HG03442 (cell line): ENCODE measurements at regions not wholly inside any gene's neighbourhood (a gene's known extent, or its start where the extent isn't known, plus 50 kb on each side); places are given as distances from the start of the nearest gene placed in this dataset.
A peak's percentile ranks its signal among the peaks of the same experiment; 100 is the strongest.
"Not testable (repeated sequence)": the region's sequence is repeated elsewhere in the genome, so short reads cannot be mapped to it uniquely, and the experiment has no call there.

Source experiments
- ATAC-seq: cut with Tn5 transposase; IDR thresholded peaks from one replicate; pipeline ENCODE4 v1.9.1; 2021; ENCODE audit warnings: mild to moderate bottlenecking, moderate library complexity; ENCODE audit not compliant: unreplicated experiment

DNA sequence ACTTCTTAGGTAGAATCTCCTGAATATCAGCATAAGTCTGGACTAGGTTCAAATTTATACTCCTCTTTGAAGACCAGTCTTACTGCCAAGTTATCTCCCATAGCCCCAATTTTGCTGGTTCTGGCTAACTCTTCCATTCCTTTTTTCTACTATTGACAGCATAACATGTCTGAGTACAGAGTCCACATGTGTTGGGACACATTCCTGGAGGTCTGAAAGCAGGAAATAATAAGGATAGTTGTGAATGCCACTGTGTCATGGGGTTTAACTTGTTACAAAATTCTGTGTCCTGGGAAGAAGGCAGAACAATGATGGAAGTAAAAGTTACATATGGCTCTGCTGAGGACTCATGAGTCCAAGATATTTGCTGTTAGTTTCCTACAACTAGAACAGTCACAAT is 57.4 kb upstream of the ZBTB20 start:
- no peak for ATAC-seq

DNA sequence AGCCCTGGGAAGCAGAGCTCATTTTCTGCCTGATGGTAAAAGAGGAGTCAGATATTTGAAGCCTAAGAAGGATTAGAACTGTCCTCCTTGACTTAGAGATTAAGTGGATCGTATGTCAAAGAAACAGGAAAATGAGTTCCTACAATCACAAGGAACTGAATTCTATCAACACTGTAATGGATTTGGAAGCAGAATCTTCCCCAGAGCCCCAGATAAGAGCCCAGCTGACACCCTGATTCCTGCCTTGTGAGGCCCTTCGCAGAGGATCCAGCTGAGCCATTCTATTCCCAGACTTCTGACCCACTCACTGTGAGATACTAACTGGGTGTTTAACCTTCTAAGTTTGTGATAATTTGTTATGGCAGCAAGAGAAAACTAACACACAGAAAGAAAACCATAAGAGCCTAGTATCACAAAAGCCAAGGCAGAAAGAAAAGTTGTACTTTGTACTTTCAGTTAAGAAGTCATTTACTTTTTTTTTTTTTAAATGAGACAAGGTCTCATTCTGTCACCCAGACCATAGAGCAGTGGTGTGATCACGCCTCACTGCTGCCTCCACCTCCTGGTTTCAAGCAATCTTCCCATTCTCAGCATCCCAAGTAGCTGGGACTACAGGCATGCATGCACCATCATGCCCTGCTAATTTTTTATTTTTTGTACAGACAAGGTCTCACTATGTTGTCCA is 61.1 kb upstream of the ZBTB20 start:
- no peak for ATAC-seq

DNA sequence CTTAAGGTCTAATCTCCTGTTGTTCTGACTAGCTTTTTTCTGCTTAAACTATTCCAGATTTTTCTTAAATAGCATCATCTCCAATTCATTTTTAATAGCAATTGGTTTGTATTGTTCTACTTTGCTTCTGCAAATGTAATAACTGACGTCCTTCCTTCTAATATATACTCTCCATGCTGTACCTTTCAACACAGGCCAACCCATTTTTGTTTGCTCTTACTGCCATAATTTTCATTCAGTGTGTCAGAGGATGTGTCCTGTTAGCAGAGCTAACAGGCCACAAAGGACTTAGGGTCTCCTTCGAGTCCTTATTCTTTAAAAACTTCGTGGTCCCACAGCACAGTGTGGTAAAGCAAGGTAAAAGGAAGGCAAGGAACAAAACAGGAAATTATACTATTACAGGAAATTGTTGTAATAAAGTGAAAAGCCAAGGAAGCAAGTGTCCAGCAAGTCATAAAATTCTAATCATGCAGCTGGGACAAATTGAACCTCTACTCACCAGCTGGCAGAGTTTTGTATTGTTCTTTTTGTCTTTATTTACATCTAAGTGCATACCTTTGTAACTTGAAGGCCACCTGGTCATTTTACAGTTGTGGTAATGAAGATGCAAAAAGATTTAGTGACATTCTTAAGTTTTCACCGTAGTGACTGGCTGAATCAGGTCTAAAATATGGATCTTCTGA is 64.9 kb upstream of the ZBTB20 start:
- ATAC-seq: no peak

DNA sequence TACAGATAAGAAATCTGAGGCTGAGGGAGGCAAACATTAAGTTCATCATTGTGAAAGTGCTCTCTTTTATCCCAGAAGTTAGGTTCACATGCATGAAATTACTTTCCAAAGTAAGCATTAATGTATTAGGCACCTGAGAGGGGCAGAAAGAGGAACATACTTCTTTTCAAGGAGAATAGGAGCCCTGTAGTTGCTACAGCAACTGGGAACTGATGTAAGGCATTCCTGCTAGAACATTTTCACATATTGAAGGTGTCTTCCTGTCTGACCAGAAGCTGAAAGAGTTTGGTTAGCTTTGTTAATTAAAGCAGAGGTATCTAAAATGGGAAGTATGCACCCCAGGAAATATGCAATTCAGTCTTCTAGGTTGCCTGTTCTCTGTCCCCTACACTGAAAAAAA is 65.5 kb upstream of the ZBTB20 start:
- no peak for ATAC-seq

DNA sequence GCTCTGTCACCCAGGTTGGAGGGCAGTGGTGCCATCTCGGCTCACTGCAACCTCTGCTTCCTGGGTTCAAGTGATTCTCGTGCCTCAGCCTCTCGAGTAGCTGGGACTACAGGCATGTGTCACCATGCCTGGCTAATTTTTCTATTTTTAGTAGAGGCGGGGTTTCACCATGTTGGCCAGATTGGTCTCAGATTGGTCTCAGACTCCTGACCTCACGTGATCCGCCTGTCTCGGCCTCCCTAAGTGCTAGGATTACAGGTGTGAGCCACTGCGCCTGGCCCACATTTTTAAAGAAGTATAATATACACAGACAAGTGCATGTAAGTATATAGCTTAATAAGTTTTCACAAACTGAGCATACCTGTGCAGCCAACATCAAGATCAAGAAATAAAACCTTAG is 66.0 kb upstream of the ZBTB20 start:
- not testable (repeated sequence) for ATAC-seq

DNA sequence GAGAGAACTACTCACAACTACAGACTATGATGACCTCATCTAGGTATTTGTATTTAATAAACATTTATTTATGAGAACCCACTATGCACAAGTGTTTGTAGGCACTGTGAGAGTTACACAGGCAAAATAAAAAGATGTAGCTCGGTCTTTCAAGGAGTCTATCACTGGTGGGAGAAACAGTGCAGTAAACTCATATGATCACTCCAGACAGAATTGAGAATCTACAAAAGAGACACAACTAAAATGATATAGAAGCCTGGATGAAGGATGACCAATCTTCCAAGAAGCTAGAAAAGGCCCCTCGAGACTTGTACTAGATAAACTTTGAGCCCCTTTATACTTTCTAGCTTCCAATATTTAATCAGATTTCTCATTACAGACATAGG is 70.2 kb upstream of the ZBTB20 start:
- ATAC-seq: no peak

DNA sequence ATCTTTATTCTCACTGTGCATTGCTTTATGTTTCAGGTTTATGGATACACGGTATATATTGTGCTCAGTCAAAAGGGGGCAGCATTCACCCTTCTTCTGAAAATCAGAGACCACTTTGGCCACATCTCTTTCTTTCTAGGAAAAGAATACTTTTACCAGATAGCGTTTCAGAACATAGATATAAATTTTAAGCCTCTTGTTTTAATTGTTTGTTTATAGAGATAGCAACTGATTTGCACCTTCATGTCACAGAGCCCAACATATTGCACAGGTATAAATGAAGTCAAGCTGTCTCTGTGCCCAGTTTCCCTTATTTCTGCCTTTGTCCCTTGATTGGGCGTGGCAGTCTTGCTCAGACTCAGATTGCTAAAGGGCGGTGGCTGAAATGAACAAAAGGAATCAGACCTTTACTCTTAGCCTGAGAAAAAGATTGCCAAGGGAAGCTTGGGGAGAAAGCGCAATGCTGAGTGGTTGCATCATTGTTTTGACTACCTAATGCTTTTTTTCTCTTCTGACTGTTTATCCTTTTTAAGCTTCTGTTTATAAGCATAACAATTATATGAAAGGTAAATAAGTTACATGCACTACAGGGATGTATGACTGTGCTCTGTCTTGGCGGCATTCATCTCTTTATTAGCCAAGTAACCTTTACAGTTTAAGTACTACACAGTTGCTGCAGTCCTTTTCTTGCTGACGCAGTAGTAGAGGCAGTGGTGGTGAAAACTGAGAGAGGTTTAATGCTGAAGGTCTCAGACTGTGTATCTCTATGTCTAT is 70.8 kb upstream of the ZBTB20 start:
- peak; percentile 61 for ATAC-seq

DNA sequence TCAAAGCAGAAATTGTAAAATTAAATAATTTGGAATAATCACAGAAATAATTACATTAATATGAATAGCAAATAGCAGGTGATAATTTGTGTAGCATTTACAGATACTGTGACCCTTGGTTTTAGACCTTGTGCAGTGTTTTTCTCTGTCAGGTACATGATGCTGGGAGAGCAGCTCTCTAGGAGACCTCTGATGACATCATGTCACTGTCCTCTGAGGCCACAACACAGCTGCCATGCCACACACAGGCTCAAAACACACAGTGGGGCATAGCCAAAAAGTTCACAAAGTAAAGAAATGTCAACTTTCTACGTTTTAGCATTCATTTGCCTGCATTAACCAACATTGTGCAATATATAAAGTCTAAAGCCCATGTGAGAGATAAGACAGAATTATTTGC is 71.8 kb upstream of the ZBTB20 start:
- ATAC-seq: no peak

DNA sequence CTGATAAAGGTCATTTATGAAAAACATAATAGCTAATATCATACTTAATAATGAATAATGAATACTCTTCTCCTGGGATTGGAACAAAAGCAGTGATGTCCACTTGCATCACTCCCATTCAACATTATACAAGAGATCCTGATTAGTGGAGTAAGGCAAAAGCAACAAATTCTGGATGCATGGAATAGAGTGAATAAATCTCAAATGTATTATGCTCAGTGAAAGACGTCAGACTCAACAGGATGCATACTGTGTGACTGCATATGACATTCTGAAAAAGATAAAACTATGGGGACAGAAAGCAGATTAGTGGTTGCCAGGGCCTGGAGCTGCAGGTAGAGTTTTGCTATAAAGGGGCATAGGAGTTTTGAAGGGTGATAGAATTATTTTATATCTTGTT is 77.6 kb upstream of the ZBTB20 start:
- no peak for ATAC-seq

DNA sequence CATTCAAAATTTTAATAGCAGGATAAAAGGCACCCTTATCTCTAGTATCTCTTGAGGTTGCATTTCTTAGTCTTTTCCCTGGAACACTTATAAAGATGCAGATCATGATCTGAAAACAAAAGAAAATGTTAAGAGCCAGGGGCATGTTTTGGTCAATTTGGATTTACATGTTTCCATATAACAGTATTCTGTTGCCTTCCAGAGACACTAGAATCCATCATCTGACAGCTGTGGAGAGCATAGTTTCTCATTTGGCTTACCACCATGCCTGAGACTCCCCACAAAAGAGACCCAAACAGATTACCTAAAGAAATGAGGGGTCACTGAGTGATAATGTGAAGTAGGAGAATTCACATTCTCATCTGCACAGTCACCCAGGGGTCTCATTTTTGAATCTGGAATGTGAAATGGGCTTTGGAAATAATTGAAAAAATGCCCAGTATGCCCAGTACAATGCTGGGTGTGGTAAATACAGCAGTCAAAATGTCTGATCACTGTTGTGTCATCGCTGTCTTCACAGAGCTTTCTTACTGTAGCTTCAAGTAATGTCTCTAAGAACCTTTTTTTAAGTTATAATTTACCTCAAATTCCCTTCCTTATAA is 79.9 kb upstream of the ZBTB20 start:
- ATAC-seq: no peak

DNA sequence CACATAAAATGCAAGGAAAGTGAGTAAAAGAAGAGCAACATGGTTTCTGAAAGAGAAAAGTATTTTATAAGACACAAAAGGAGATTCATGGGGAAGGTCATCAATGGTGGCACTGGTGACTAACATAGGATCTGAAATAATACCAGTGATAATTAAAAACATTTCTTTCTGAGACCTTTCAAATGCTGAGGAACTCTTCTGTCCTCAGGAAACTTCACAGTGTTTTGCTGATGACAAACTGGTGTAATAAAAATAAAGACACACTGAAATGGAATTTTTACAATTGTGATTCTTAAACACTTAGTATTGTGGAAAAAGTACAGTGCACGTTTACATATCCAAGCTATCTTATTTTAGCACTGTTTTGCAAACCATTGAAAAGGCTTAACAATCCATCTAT is 80.4 kb upstream of the ZBTB20 start:
- no peak for ATAC-seq

DNA sequence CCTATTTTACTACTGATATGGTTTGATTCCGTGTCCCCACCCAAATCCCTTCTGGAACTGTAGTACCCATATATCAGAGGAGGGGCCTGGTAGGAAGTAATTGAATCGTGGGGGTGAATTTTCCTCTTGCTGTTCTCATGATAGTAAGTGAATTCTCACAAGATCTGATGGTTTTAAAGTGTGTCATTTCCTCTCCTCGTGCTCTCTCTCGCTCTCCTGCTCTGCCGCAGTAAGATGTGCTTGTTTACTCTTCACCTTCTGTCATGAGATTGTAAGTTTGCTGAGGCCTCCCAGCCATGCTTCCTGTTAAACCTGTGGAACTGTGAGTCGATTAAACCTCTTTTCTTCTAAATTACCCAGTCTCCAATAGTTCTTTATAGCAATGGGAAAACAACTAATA is 81.2 kb upstream of the ZBTB20 start:
- no peak for ATAC-seq

DNA sequence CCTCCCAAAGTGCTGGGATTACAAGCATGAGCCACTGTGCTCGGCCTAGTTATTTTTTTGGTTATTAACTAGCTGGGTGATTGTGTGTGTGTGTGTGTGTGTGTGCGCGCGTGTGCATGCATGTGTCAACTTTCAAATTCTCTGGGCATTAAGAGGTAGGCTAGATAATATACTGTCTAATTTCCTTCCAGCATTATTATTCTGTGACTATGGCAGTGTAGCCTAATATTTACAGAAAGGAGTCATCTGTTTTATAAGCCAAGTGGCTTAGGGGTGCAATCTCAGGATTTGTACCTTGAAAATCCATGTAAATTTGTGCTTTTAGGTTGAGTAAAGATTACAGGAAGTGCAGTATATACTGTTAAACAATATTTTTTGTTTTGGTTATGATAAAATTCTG is 85.1 kb upstream of the ZBTB20 start:
- no peak for ATAC-seq

DNA sequence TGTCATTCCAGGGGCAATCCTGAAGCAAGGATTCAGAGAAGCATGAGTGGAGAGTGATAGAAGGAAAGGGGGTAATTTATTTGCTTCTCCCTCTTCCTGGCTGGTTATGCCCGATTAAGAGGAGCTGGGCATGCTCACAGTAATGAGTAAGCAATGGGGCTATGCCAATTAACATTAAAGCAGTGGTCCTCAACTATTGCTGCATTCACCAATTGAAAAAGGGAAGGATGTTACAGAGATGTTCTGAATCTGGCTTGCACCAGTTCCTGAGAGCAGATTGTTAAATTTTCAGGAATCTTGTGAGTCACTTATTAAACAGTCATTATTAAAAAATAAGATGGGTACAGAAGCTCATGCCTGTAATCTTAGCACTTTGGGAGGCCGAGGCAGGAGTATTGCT is 85.9 kb upstream of the ZBTB20 start:
- no peak for ATAC-seq

DNA sequence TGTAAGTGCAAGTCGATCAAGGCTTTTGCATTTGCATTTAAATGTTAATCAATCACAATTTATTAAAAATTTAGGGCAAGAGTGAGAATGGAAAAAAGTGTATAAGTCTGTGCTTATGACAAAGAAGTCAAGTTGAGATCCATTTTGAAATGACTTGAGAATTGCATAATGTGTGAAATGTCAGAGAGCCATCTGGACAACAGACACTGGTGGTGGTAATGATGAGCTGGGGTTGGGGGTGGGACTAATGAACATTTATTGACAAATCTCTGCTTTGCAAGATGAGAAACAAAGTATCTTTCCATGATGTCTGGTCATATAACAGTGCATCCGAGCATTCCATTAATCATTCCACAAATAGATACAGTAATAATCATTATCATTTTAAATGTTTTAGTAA is 89.4 kb upstream of the ZBTB20 start:
- ATAC-seq: no peak

DNA sequence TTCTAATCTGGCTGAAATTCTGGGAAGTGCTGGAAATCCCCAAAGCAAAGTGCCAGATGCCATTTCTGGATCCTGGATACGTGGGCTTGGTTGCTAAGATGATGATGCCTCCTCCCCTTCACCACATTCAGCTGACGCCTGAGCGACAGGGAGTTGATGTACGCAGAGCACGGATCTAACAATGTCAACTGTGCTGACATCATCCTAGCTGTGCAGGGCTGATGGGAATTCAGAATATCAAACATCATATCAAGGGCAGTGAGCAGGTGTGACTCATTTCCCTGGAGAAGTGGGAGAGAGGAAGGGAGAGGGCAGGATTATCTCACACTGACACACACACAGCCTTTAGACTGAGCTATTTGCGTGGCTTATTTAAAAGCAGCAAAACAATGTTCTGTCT is 92.6 kb upstream of the ZBTB20 start:
- ATAC-seq: no peak

DNA sequence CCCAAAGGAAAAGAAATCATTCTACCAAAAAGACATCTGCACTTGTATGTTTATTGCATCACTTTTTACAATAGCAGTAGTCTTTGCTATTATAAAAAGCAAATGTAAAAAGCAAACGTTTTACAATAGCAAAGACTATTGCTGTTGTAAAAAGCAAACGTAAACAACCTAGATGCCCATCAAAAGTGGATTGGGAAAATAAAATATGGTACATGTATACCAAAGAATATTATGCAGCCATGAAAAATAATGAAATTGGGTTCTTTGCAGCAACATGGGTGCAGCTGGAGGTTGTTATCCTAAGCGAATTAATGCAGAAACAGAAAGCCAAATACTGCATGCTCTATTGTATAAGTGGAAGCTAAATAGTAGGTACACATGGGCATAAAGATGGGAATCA is 97.3 kb upstream of the ZBTB20 start:
- ATAC-seq: no peak

DNA sequence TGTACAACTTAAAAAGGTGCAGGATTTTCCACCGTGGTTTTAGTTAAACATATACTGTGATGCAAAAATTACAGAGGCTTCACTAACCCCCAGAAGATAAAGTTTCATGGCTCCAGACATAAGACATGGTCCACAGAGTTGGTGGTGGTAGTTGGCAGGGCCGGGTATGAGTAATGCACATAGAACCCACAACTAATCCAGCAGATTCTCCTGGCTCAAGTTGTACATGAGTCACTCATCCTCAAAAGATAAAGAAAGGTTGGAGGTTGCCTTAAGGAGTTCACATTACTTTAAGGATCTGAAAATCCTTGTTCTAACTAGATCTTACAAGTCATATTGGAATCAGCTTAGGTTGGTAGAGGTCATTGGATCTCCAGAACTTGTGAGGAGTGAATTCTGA is 98.3 kb upstream of the ZBTB20 start:
- ATAC-seq: no peak

DNA sequence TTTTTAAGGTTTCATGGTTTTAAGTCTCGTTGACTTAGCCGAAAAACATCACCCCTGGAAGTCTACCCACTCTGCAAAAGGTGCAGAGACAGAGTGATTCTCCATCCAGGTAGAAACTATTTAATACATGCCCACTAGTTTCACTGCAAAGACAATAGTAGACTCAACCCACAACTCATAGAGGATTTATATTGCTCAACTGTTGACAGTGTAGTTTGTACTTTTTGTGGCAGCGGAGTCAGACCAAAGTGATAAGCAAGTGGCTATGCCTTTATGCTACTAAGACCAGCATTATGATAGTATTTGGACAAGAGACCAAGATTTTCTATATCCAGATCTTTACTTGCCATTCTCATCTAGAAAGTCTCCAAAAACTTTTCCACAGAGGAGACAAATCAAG is 98.8 kb upstream of the ZBTB20 start:
- no peak for ATAC-seq

DNA sequence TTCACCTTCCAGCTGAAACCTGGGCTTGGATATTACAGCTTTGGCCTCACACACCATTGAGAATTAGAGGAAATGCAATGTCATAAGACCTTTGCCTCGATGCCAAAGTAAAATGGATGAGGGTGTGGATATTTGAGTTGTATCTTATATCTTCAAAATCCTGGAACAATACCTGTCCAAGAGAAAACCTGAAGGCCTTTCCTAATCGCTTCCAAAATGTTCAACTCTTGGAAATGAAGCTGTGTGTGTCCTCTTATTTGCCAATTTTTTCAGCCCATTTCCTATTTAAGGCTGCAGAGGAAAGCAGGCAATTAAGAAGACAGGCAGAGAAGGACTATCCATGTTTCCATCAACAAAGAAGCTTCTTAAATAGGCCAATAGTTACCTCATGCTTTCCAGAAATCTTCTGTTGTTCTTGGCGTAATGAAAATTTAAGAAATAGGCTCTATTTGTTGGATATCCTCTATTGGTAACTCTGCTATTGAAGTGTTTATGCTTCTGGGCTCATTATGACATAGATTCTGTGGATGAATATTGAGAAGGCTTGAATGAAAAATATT is 99.5 kb upstream of the ZBTB20 start:
- no peak for ATAC-seq

DNA sequence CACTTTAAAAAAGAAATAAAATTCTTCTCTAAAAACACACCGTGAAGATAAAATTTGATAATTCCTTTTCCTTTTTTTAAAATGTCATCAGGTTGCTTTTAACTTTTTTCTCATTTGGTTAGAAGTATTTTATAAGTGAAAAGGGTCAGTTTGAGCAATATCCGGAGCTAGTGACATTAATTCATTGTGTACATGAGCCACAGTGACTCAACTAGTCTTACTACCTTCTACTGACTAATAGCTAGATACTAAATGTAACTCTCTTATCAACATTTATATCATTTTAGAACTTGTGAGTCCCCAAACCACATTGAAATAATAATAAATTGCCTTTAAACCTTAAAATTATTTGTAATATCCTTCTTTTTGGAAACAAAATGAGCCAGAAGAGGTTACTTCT is 101.2 kb upstream of the ZBTB20 start:
- no peak for ATAC-seq

DNA sequence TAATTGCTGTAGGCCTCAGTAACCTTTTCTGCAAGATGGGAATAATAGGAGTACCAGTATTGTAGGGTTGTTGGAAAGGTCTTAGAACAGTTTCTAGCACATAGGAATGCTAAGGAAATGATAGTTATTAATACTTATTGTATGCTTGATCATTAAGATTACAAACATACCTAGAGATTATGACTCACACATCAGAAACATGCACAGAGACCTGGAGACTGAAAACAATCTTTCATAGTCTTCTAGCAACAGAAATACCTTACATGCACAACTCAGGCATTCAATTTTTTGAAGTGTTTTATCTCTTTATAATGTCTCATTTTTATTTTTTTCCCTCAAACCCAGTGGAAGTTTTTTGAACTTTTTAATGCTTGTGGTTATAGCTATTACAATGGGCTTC is 104.4 kb upstream of the ZBTB20 start:
- no peak for ATAC-seq
